ENCODE measurements at regions not wholly inside any gene's neighbourhood (a gene's known extent, or its start where the extent isn't known, plus 50 kb on each side); places are given as distances from the start of the nearest gene placed in this dataset.

DNA sequence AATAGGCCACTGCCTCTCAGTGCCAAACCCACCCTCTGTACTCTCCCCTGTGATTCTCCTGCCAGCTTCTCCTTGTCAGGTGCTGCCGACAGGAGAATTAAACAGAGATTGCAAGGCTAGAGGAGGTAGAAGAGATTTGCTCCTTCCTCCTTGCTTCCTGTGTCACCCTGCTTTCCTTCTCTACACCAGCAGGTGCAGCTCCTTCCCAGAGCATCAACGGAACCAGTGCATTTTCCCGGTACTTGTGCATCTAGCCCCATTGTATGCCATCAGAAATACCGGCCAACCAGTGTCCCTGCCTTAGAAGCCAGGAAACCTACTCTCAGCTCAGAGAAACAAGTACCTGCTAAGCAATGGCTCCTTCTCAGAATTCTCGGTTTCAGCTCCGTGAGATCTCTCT is 253.2 kb downstream of the SUCLA2 start:
- TF ChIP-seq, protein P1, sequence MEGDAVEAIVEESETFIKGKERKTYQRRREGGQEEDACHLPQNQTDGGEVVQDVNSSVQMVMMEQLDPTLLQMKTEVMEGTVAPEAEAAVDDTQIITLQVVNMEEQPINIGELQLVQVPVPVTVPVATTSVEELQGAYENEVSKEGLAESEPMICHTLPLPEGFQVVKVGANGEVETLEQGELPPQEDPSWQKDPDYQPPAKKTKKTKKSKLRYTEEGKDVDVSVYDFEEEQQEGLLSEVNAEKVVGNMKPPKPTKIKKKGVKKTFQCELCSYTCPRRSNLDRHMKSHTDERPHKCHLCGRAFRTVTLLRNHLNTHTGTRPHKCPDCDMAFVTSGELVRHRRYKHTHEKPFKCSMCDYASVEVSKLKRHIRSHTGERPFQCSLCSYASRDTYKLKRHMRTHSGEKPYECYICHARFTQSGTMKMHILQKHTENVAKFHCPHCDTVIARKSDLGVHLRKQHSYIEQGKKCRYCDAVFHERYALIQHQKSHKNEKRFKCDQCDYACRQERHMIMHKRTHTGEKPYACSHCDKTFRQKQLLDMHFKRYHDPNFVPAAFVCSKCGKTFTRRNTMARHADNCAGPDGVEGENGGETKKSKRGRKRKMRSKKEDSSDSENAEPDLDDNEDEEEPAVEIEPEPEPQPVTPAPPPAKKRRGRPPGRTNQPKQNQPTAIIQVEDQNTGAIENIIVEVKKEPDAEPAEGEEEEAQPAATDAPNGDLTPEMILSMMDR (IDR thresholded peaks at IDR 0.05), result no peak
- no peak for TF ChIP-seq EZH2 (IDR thresholded peaks at IDR 0.05; ENCODE audit: borderline replicate concordance, insufficient read depth, low read depth, low read length, poor library complexity, severe bottlenecking)

All from B cell (primary cell).